A172 (cell line): ENCODE measurements at regions not wholly inside any gene's neighbourhood (a gene's known extent, or its start where the extent isn't known, plus 50 kb on each side); places are given as distances from the start of the nearest gene placed in this dataset.

Experiments used
- DNase-seq: peaks from one replicate; pipeline ENCODE4 v3.0.0-alpha.2; 2015; ENCODE audit warnings: low spot score

GRCh38 chr20:52578559-52578958 lies 387.0 kb upstream of the ZFP64 start:
- no peak for DNase-seq

- no peak for DNase-seq
These were observed 386.1 kb upstream of the ZFP64 start for GRCh38 chr20:52577696-52578095.

GRCh38 chr20:52572687-52573086 lies 381.1 kb upstream of the ZFP64 start:
- DNase-seq, result peak; percentile 3

- DNase-seq, result peak; percentile 45
These were observed 377.6 kb upstream of the ZFP64 start for GRCh38 chr20:52569201-52569600.

GRCh38 chr20:52565614-52566013 lies 374.0 kb upstream of the ZFP64 start:
- DNase-seq, result no peak

- DNase-seq, result no peak
These were observed 373.0 kb upstream of the ZFP64 start for GRCh38 chr20:52564594-52564993.

GRCh38 chr20:52552181-52552872 lies 360.7 kb upstream of the ZFP64 start:
- DNase-seq, result peak; percentile 83

- DNase-seq, result no peak
These were observed 350.6 kb upstream of the ZFP64 start for GRCh38 chr20:52542131-52542530.

GRCh38 chr20:52540509-52540908 lies 348.9 kb upstream of the ZFP64 start:
- no peak for DNase-seq

GRCh38 chr20:52539891-52540290 lies 348.3 kb upstream of the ZFP64 start:
- DNase-seq, result no peak

- DNase-seq, result peak; percentile 52
These were observed 345.3 kb upstream of the ZFP64 start for GRCh38 chr20:52536841-52537400.

GRCh38 chr20:52536040-52536439 lies 344.5 kb upstream of the ZFP64 start:
- no peak for DNase-seq

- no peak for DNase-seq
These were observed 343.0 kb upstream of the ZFP64 start for GRCh38 chr20:52534616-52535015.

- no peak for DNase-seq
These were observed 341.8 kb upstream of the ZFP64 start for GRCh38 chr20:52533401-52533800.

GRCh38 chr20:52532674-52533073 lies 341.1 kb upstream of the ZFP64 start:
- no peak for DNase-seq

GRCh38 chr20:52530571-52530970 lies 339.0 kb upstream of the ZFP64 start:
- no peak for DNase-seq

GRCh38 chr20:52529826-52530225 lies 338.2 kb upstream of the ZFP64 start:
- no peak for DNase-seq

- no peak for DNase-seq
These were observed 333.3 kb upstream of the ZFP64 start for GRCh38 chr20:52524861-52525260.

GRCh38 chr20:52518735-52519134 lies 327.2 kb upstream of the ZFP64 start:
- DNase-seq, result no peak

GRCh38 chr20:52515877-52516276 lies 324.3 kb upstream of the ZFP64 start:
- DNase-seq, result no peak

GRCh38 chr20:52500157-52500556 lies 308.6 kb upstream of the ZFP64 start:
- no peak for DNase-seq

- DNase-seq, result peak; percentile 41
These were observed 306.2 kb upstream of the ZFP64 start for GRCh38 chr20:52497731-52498130.

GRCh38 chr20:52496191-52496590 lies 304.6 kb upstream of the ZFP64 start:
- no peak for DNase-seq

GRCh38 chr20:52494244-52494643 lies 302.7 kb upstream of the ZFP64 start:
- DNase-seq, result peak; percentile 93
